Activated CD8-positive, alpha-beta T cell treated with anti-CD3 and anti-CD28 coated beads for 36 hours (primary cell): ENCODE measurements at regions not wholly inside any gene's neighbourhood (a gene's known extent, or its start where the extent isn't known, plus 50 kb on each side); places are given as distances from the start of the nearest gene placed in this dataset.

ENCODE experiments used
- ATAC-seq: fragments of 200-7000 bp; cut with Tn5 transposase; one replicate; pipeline ENCODE4 v1.10.0; 2021; ENCODE audit warnings: mild to moderate bottlenecking, moderate library complexity
- CTCF ChIA-PET: fragments of 350-600 bp; sonication (Branson Sonifier 250); formaldehyde crosslinking; loops from one replicate; lab custom pipeline; 2021; ENCODE audit warnings: antibody characterized with exemption; lab: Charles Lee
- POLR2A ChIA-PET: fragments of 350-600 bp; sonication (Branson Sonifier 250); formaldehyde crosslinking; loops from one replicate; lab custom pipeline; 2021; ENCODE audit warnings: antibody characterized with exemption; lab: Charles Lee
- DNase-seq: peaks from one replicate; pipeline ENCODE4 v3.0.0-alpha.2; 2020
- H3K27ac Mint-ChIP-seq: one replicate; pipeline ENCODE4 v1.8.0; 2021; ENCODE audit warnings: mild to moderate bottlenecking, mixed read lengths
- H3K27me3 Mint-ChIP-seq: one replicate; pipeline ENCODE4 v1.8.0; 2021; ENCODE audit warnings: mixed read lengths
- H3K36me3 Mint-ChIP-seq: one replicate; pipeline ENCODE4 v1.8.0; 2021; ENCODE audit warnings: low read depth, mixed read lengths
- H3K4me1 Mint-ChIP-seq: one replicate; pipeline ENCODE4 v1.8.0; 2021; ENCODE audit warnings: low read depth, mixed read lengths
- H3K4me3 Mint-ChIP-seq: one replicate; pipeline ENCODE4 v1.8.0; 2021; ENCODE audit warnings: mild to moderate bottlenecking, moderate library complexity, mixed read lengths
- H3K9me3 Mint-ChIP-seq: one replicate; pipeline ENCODE4 v1.8.0; 2021; ENCODE audit warnings: mixed read lengths
- intact Hi-C: fragments of 100-400 bp; cut with micrococcal nuclease; formaldehyde crosslinking; loops from one replicate; pipeline ENCODE4 v1.10.0; 2022
- TF ChIP-seq, protein P1 (sequence below): fragments of 200-600 bp; IDR thresholded peaks from one replicate; pipeline ENCODE4 v1.8.0; 2022; ENCODE audit warnings: antibody characterized with exemption, mild to moderate bottlenecking

DNA sequence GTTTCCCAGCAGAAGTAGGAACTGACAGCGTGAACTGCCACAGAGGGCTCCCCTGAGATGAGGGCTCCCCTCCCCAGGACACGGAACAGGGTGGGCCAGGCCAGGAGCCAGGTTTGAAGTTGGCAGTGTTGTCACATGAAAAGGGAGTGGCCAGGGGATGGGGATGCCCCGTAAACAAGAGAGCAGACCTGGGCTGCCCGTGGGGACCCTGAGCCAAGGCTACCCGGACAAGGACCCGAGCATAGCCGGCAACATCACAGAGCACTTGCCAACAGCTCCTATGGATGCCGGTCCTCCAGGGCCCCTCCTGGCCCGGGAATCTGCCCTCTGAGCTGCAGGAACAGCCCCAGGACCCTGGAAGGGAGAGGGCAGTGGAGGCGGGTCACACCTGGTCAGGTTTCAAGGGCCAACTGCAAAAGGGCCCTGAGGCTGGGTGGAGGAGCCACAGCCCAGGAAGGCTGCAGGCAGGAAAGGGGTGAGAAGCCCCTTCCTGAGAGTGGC is 102.1 kb downstream of the CPZ start:
- H3K36me3 Mint-ChIP-seq: no peaks in the 10 kb centered on the region
- H3K9me3 Mint-ChIP-seq: no peaks in the 10 kb centered on the region
- intact Hi-C loops: no loop called here
- ATAC-seq (no peak), DNase-seq (no peak)
- no peak overlapping the region for H3K27ac Mint-ChIP-seq
- ChIA-PET POLR2A (no interaction called here), CTCF (no interaction called here)
- TF ChIP-seq, protein P1, sequence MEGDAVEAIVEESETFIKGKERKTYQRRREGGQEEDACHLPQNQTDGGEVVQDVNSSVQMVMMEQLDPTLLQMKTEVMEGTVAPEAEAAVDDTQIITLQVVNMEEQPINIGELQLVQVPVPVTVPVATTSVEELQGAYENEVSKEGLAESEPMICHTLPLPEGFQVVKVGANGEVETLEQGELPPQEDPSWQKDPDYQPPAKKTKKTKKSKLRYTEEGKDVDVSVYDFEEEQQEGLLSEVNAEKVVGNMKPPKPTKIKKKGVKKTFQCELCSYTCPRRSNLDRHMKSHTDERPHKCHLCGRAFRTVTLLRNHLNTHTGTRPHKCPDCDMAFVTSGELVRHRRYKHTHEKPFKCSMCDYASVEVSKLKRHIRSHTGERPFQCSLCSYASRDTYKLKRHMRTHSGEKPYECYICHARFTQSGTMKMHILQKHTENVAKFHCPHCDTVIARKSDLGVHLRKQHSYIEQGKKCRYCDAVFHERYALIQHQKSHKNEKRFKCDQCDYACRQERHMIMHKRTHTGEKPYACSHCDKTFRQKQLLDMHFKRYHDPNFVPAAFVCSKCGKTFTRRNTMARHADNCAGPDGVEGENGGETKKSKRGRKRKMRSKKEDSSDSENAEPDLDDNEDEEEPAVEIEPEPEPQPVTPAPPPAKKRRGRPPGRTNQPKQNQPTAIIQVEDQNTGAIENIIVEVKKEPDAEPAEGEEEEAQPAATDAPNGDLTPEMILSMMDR: no peak
- H3K4me1 Mint-ChIP-seq: no peaks in the 10 kb centered on the region
- peaks cover 2% of the 10 kb centered on the region for H3K27me3 Mint-ChIP-seq
- no peak overlapping the region for H3K4me3 Mint-ChIP-seq

DNA sequence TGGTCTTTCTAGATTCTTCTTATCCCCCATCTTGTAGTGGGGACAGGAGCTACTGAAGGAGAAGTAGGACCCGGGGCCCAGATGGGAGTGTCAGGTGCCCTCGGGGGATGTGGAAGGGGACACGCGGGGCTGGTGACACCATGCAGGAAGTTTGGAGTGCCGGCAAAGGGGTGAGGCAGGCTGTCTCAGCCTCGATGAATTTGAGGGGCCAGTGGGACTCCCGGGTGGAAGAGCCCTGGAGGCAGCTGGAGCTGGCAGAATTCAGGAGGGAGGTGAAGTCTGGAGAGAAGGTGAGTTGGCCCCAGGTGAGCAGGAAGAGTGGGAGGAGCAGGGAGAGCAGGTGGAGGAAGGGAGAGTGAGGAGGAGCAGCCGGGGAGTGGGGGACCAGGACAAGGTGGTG is 101.7 kb downstream of the CPZ start:
- CTCF ChIA-PET: no interaction called here
- intact Hi-C loops: no loop called here

DNA sequence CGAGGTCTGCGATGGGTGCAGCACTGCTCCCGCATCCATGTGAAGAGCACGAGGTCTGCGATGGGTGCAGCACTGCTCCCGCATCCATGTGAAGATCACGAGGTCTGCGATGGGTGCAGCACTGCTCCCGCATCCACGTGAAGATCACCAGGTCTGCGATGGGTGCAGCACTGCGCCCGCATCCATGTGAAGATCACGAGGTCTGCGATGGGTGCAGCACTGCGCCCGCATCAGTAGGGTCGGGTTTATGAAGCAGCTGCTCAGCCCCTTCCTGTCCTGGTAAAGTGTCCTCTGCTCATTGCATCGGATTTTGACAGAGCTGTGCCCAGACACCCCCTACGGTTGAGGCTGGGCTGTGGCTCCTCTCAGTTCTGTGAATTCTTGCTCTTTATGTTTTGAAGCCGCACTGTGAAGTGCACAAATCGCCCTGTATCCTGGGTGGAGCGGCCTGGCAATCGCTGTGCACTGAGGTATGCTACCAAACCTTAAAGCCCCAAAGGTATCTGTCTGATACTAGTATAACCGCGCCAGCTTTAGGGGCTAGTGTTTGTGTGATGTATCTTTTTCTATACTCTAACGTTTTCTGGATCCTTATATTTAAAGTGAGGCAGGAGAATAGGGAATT is 98.7 kb downstream of the CPZ start:
- Mint-ChIP-seq H3K27me3 (peaks cover 6% of the 10 kb centered on the region), H3K4me1 (no peaks in the 10 kb centered on the region), H3K9me3 (no peaks in the 10 kb centered on the region), H3K36me3 (no peaks in the 10 kb centered on the region), H3K27ac (no peak overlapping the region), H3K4me3 (no peak overlapping the region)
- TF ChIP-seq, protein P1: no peak
- CTCF ChIA-PET: no interaction called here
- DNase-seq: no peak
- POLR2A ChIA-PET: no interaction called here
- intact Hi-C loops: no loop called here
- no peak for ATAC-seq

More for the DNA sequence above, 101.7 kb downstream of the CPZ start:
- Mint-ChIP-seq H3K27ac (no peak overlapping the region), H3K4me1 (no peaks in the 10 kb centered on the region), H3K27me3 (peaks cover 4% of the 10 kb centered on the region), H3K36me3 (no peaks in the 10 kb centered on the region), H3K4me3 (no peak overlapping the region), H3K9me3 (no peaks in the 10 kb centered on the region)
- no peak for ATAC-seq
- POLR2A ChIA-PET: no interaction called here
- no peak for DNase-seq
- TF ChIP-seq, protein P1: no peak

DNA sequence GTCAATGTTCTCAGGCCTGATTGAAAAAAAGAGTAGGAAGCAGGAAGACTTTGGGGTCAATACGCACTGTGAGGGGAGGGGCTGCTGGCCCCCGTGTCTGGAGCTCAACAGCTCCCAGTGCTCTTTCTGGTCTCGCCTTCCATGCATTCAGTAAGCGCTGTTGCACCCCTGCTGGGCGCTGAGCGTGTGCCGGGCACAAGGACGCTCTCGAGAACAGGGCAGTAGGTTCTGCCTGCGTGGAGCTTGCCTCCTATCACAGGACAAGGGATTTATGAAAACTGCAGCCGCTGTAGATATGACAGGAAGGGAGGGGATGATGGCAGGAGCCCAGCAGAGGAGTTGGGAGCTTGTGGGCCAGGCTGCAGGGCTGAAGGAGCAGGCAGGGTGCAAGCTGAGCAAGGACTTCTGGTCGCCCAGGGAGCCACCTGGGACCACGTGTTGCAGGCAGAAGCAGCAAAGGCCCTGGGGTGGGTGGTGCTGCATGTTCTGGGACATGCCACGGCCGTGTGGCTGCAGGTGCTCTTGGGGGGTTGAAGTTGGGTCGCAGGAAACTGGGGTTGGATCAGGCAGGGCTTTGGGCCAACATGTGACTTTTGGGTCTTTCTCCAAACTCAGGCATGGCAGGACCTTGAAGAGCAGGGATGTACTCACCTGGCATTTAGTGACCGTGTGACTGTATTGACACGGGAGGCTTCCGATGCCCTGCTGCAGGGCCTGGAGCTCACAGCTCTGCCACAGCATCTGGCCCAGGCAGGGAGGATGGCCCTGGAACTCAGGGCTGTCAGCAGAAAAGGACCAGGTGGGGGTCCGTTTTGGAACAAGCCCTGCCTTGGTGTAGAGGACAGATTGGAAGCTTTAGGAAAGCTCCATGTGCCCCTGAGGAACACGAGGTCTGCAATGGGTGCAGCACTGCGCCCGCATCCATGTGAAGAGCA is 97.9 kb downstream of the CPZ start:
- no peaks in the 10 kb centered on the region for H3K9me3 Mint-ChIP-seq
- no peaks in the 10 kb centered on the region for H3K36me3 Mint-ChIP-seq
- no peaks in the 10 kb centered on the region for H3K4me1 Mint-ChIP-seq
- TF ChIP-seq, protein P1: no peak
- ATAC-seq: no peak
- CTCF ChIA-PET: no interaction called here
- intact Hi-C loops: no loop called here
- no peak for DNase-seq
- H3K4me3 Mint-ChIP-seq: no peak overlapping the region
- POLR2A ChIA-PET: no interaction called here
- H3K27me3 Mint-ChIP-seq: peaks cover 6% of the 10 kb centered on the region
- no peak overlapping the region for H3K27ac Mint-ChIP-seq

DNA sequence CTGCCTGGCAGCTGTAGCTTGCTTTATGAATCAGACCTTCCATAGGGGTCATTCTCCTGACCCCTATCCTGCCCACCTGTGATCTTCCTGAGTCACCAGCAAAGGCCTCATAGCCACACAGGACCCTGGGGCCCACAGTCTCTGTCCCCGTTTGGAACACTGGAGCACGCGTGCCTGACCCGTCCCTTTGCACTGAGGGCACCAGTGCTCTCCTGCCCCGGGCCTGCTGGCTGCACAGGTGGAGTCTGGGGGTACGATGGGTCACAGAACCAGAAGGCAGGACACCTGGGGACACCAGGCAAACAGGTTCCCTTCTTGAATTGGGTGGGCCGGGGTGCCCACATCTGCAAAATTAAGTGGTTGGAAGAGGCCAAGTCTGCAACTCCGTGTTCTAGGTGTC is 97.2 kb downstream of the CPZ start:
- intact Hi-C loops: loop anchor here (10.0 kb wide), 1 partner anchor 225 kb away; no protein-coding TSS in a partner anchor
- Mint-ChIP-seq H3K27ac (no peak overlapping the region), H3K9me3 (no peaks in the 10 kb centered on the region), H3K36me3 (no peaks in the 10 kb centered on the region), H3K27me3 (peaks cover 6% of the 10 kb centered on the region), H3K4me1 (no peaks in the 10 kb centered on the region), H3K4me3 (no peak overlapping the region)
- ATAC-seq (no peak), DNase-seq (no peak)
- ChIA-PET CTCF (no interaction called here), POLR2A (no interaction called here)
- TF ChIP-seq, protein P1: no peak
